HepG2 (cell line): ENCODE measurements at regions not wholly inside any gene's neighbourhood (a gene's known extent, or its start where the extent isn't known, plus 50 kb on each side); places are given as distances from the start of the nearest gene placed in this dataset.

Experiments
- ATAC-seq: fragments of 200-7000 bp; cut with Tn5 transposase; 3 replicates; pipeline ENCODE4 v1.9.1; 2020; ENCODE audit warnings: mild to moderate bottlenecking, moderate library complexity
- BruUV-seq: library from RNA; stranded (reverse); fragments of 400-500 nt; replicated peaks from 2 replicates; lab custom pipeline; 2021; lab: Mats Ljungman, UMichigan
- CTCF ChIA-PET: fragments of 300-600 bp; formaldehyde crosslinking; extraction: SDS; loops from one replicate; lab custom pipeline; 2021; ENCODE audit warnings: low total read pairs, inconsistent platforms, low intra/inter-chr PET ratio; lab: Yijun Ruan, JAX
- POLR2A ChIA-PET: fragments of 350-600 bp; sonication (Branson Sonifier 250); formaldehyde crosslinking; loops from one replicate; lab custom pipeline; 2020; ENCODE audit warnings: antibody characterized with exemption, inconsistent platforms; lab: Yijun Ruan, JAX
- DNase-seq: peaks from one replicate; pipeline ENCODE4 v3.0.0-alpha.2; 2015; ENCODE audit warnings: low spot score
- FAIRE-seq: peaks from 3 replicates; lab custom pipeline; 2011; peaks lifted over from hg19 to GRCh38; lab: Jason Lieb, UNC
- H2AFZ ChIP-seq: one replicate; pipeline ENCODE4 v1.6.1; 2011; ENCODE audit warnings: low read length, inconsistent platforms
- H3K27ac ChIP-seq: fragments of 300-600 bp; 3 replicates; pipeline ENCODE4 v1.8.0; 2011; ENCODE audit warnings: mixed run types, mild to moderate bottlenecking, mixed read lengths, low read length, inconsistent platforms; ENCODE audit not compliant: insufficient read depth; ENCODE audit errors: extremely low read length
- H3K27me3 ChIP-seq, 2 experiments: fragments of 200-600 bp in 1 of 2; 2 replicates in 1 of 2; 3 replicates in 1 of 2; pipeline versions ENCODE4 v1.6.0 to v1.8.0; 2011; ENCODE audit warnings: low read length in 2 of 2, mild to moderate bottlenecking in 2 of 2, moderate library complexity in 2 of 2, inconsistent platforms in 1 of 2; ENCODE audit not compliant: insufficient read depth in 2 of 2, control insufficient read depth in 1 of 2
- H3K36me3 ChIP-seq, 2 experiments: fragments of 200-600 bp in 1 of 2; replicated peaks in 1 of 2; 2 replicates in 1 of 2; 3 replicates in 1 of 2; pipeline versions ENCODE4 v1.5.1 to v1.8.0; 2011; ENCODE audit warnings: low read length in 2 of 2, inconsistent platforms in 1 of 2; ENCODE audit not compliant: insufficient read depth in 2 of 2, control insufficient read depth in 1 of 2
- H3K4me1 ChIP-seq: 2 replicates; pipeline ENCODE4 v1.5.1; 2012; ENCODE audit warnings: low read length, inconsistent platforms; ENCODE audit not compliant: insufficient read depth
- H3K4me2 ChIP-seq: 2 replicates; pipeline ENCODE4 v1.6.0; 2011; ENCODE audit warnings: low read depth, low read length, inconsistent platforms
- H3K4me3 ChIP-seq, 3 experiments: fragments of 200-600 bp in 1 of 3; sonication (generic), shearing (Covaris generic) in 1 of 3; replicated peaks in 1 of 3; 2 replicates each; pipeline ENCODE4 v1.5.1; 2011 to 2016; ENCODE audit warnings: low read length in 3 of 3, inconsistent platforms in 2 of 3, low read depth in 2 of 3, mild to moderate bottlenecking in 2 of 3, control low read depth in 1 of 3, mixed read lengths in 1 of 3; ENCODE audit not compliant: insufficient read depth in 1 of 3
- H3K79me2 ChIP-seq: one replicate; pipeline ENCODE4 v1.6.1; 2011; ENCODE audit warnings: low read length, inconsistent platforms; ENCODE audit not compliant: insufficient read depth
- H3K9ac ChIP-seq: 2 replicates; pipeline ENCODE4 v1.6.0; 2011; ENCODE audit warnings: mild to moderate bottlenecking, low read depth, low read length, inconsistent platforms; ENCODE audit not compliant: insufficient read depth
- H3K9me3 ChIP-seq: 2 replicates; pipeline ENCODE4 v1.5.1; 2012; ENCODE audit warnings: mild to moderate bottlenecking, low read length
- H4K20me1 ChIP-seq: 2 replicates; pipeline ENCODE4 v1.6.0; 2011; ENCODE audit warnings: inconsistent platforms, mild to moderate bottlenecking, low read length, moderate library complexity; ENCODE audit not compliant: insufficient read depth
- MAFF ChIP-seq: IDR thresholded peaks from 2 replicates; pipeline ENCODE4 v1.6.1; 2011; ENCODE audit warnings: low read depth, low read length, improper control_type of control experiment
- MAFK ChIP-seq, 2 experiments: IDR thresholded peaks in 1 of 2; conservative IDR thresholded peaks in 1 of 2; 2 replicates each; pipeline ENCODE4 v1.6.1; 2011; ENCODE audit warnings: improper control_type of control experiment in 2 of 2, low read length in 2 of 2
- NAIF1 ChIP-seq: sonication (generic); formaldehyde crosslinking; IDR thresholded peaks from 2 replicates; pipeline ENCODE4 v1.5.0; 2020; ENCODE audit warnings: mild to moderate bottlenecking, missing genetic modification reagents, borderline replicate concordance
- TCF7 ChIP-seq: sonication (generic); IDR thresholded peaks from 2 replicates; pipeline ENCODE4 v1.6.1; 2016; ENCODE audit warnings: antibody characterized with exemption, low read depth
- ZBTB46 ChIP-seq: sonication (generic); formaldehyde crosslinking; IDR thresholded peaks from 2 replicates; pipeline ENCODE4 v1.4.0; 2020; ENCODE audit warnings: mild to moderate bottlenecking, missing genetic modification reagents, borderline replicate concordance
- ZNF337 ChIP-seq: sonication (generic); formaldehyde crosslinking; IDR thresholded peaks from 2 replicates; pipeline ENCODE4 v1.5.1; 2020; ENCODE audit warnings: missing genetic modification reagents, low read depth, mild to moderate bottlenecking, borderline replicate concordance
- ZNF891 ChIP-seq: sonication (generic); formaldehyde crosslinking; IDR thresholded peaks from 2 replicates; pipeline ENCODE4 v1.5.0; 2020; ENCODE audit warnings: mild to moderate bottlenecking, missing genetic modification reagents
- WGBS: methylation state at CpG from one replicate; pipeline ENCODE4 v1.1.6; 2017; ENCODE audit warnings: low lambda C conversion rate; 5-methylcytosine and 5-hydroxymethylcytosine counted together
- in situ Hi-C: cut with HindIII; loops from 2 replicates; pipeline ENCODE4 v1.10.0; 2017; ENCODE audit warnings: low pct_unique_long_range_greater_than_20kb; ENCODE audit not compliant: extremely low pct_ligation_motif_present
- intact Hi-C: fragments of 100-400 bp; cut with micrococcal nuclease; formaldehyde crosslinking; loops from one replicate; pipeline ENCODE4 v1.10.0; 2022; ENCODE audit not compliant: unreplicated experiment
- TF ChIP-seq, protein P1 (sequence below): IDR thresholded peaks from 2 replicates; pipeline ENCODE4 v1.6.1; 2016; ENCODE audit warnings: missing genetic modification reagents, missing compliant biosample characterization
- TF ChIP-seq, protein P2 (sequence below): IDR thresholded peaks from 2 replicates; pipeline ENCODE4 v1.6.1; 2016; ENCODE audit warnings: mild to moderate bottlenecking

DNA sequence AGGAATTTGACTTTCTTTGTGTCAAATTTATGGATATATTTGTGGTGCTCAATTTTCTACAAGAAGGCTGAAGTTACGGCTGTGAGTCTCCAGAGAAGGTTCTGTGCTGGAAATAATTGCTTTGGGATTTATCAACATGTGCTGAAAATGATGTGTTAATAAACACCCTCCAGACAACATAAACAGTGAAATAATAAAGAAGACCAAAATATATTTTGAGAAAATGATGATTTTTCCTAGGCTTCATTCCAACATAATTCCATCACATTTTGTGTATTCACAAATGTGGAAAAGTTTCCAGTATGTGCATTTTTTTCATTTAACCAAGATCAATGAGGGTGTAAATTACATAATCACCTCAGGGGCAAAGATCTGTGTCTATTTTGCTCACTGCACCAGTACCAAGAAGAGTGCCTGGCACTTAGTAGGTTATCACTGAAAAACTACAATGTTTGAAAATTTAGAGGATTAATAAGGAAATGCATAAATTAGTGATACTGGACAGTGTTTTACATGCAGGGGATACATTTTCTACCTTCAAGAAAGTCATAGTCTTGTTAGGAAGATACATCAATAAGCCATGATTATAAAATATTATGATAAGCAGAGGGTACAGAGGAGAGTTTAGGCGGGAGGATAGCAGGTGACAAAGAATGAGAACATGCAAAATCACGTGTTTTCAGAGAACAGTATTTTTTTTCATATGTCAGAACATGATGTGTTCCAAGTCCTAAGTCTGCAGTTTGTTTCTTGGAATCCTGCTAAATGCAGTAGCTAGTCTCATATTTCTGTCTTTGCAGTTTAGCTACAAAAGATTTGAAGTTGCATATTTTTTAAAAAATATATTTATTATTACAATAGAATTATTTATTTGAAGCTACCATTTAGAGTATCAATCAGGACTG lies 127.6 kb upstream of the DLGAP1 start:
- Histone ChIP-seq H3K9me3 (peaks cover 24% of the 10 kb centered on the region), H3K36me3 (no peaks in the 10 kb centered on the region), H3K9ac (no peak overlapping the region), H2AFZ (no peak overlapping the region), H3K27ac (no peak overlapping the region), H4K20me1 (no peaks in the 10 kb centered on the region), H3K4me2 (no peak overlapping the region), H3K79me2 (no peaks in the 10 kb centered on the region), H3K27me3 (no peaks in the 10 kb centered on the region), H3K4me1 (no peaks in the 10 kb centered on the region), H3K4me3 (no peak overlapping the region)
- no peak for DNase-seq
- in situ Hi-C loops (no loop called here), intact Hi-C loops (no loop called here)
- no TSS peak for BruUV-seq
- TF ChIP-seq, protein P1, sequence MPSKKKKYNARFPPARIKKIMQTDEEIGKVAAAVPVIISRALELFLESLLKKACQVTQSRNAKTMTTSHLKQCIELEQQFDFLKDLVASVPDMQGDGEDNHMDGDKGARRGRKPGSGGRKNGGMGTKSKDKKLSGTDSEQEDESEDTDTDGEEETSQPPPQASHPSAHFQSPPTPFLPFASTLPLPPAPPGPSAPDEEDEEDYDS (CRISPR knock-in tag), result no peak
- no peak for TF ChIP-seq ZNF337 (CRISPR knock-in tag)
- peak in 1 of 2 experiments; percentile 53; a peak in 2 of 4 replicates for TF ChIP-seq MAFK (conservative IDR thresholded peaks at IDR 0.05 in 1 of 2, IDR thresholded peaks at IDR 0.05 in 1 of 2; ENCODE audit: low read length in 2 of 2)
- TF ChIP-seq TCF7, result no peak
- TF ChIP-seq NAIF1 (CRISPR knock-in tag), result no peak
- TF ChIP-seq, protein P2, sequence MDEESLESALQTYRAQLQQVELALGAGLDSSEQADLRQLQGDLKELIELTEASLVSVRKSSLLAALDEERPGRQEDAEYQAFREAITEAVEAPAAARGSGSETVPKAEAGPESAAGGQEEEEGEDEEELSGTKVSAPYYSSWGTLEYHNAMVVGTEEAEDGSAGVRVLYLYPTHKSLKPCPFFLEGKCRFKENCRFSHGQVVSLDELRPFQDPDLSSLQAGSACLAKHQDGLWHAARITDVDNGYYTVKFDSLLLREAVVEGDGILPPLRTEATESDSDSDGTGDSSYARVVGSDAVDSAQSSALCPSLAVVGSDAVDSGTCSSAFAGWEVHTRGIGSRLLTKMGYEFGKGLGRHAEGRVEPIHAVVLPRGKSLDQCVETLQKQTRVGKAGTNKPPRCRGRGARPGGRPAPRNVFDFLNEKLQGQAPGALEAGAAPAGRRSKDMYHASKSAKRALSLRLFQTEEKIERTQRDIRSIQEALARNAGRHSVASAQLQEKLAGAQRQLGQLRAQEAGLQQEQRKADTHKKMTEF (CRISPR knock-in tag), result no peak
- no peak for TF ChIP-seq ZNF891 (CRISPR knock-in tag)
- TF ChIP-seq ZBTB46 (CRISPR knock-in tag), result no peak
- TF ChIP-seq MAFF, result peak; percentile 54; the same call in 1 of the 2 replicates
- CTCF ChIA-PET, result no interaction called here
- no peak for FAIRE-seq
- whole genome bisulfite sequencing, result 1% methylated on average over 3 of the region's 3 CpGs
- no peak for ATAC-seq
- POLR2A ChIA-PET, result no interaction called here
